DOHH2 (cell line): ENCODE measurements at regions not wholly inside any gene's neighbourhood (a gene's known extent, or its start where the extent isn't known, plus 50 kb on each side); places are given as distances from the start of the nearest gene placed in this dataset.
"Not testable (repeated sequence)": the region's sequence is repeated elsewhere in the genome, so short reads cannot be mapped to it uniquely, and the experiment has no call there.

ENCODE experiments used
- H3F3A ChIP-seq: fragments of 200-600 bp; sonication (generic), shearing (Covaris generic); 2 replicates; pipeline ENCODE4 v1.6.0; 2016; ENCODE audit warnings: antibody characterized with exemption, mild to moderate bottlenecking; ENCODE audit not compliant: control insufficient read depth, insufficient read depth
- H3K27ac ChIP-seq: fragments of 200-600 bp; sonication (generic); 2 replicates; pipeline ENCODE4 v1.5.1; 2014; ENCODE audit warnings: low read depth, mild to moderate bottlenecking, low read length, moderate library complexity
- H3K27me3 ChIP-seq: fragments of 200-600 bp; sonication (generic); 2 replicates; pipeline ENCODE4 v1.6.1; 2014; ENCODE audit warnings: mild to moderate bottlenecking, low read length, mixed read lengths; ENCODE audit not compliant: control insufficient read depth
- H3K36me3 ChIP-seq: fragments of 200-600 bp; sonication (generic); 2 replicates; pipeline ENCODE4 v1.6.1; 2014; ENCODE audit warnings: mild to moderate bottlenecking, low read length, moderate library complexity, mixed read lengths; ENCODE audit not compliant: control insufficient read depth
- H3K4me1 ChIP-seq: fragments of 200-600 bp; sonication (generic); 2 replicates; pipeline ENCODE4 v1.6.1; 2014; ENCODE audit warnings: mild to moderate bottlenecking, low read length, mixed read lengths; ENCODE audit not compliant: control insufficient read depth
- H3K4me2 ChIP-seq: fragments of 200-600 bp; sonication (generic); 2 replicates; pipeline ENCODE4 v1.6.0; 2014; ENCODE audit warnings: mild to moderate bottlenecking, low read length, moderate library complexity
- H3K4me3 ChIP-seq: fragments of 200-600 bp; sonication (generic); 2 replicates; pipeline ENCODE4 v1.5.1; 2014; ENCODE audit warnings: mild to moderate bottlenecking, low read length, mixed read lengths
- H3K79me2 ChIP-seq: fragments of 200-600 bp; sonication (generic); 2 replicates; pipeline ENCODE4 v1.6.1; 2014; ENCODE audit warnings: mild to moderate bottlenecking, low read length, mixed read lengths; ENCODE audit not compliant: control insufficient read depth
- H3K9me2 ChIP-seq: fragments of 200-600 bp; sonication (generic); replicated peaks from 2 replicates; pipeline ENCODE4 v1.6.1; 2014; ENCODE audit warnings: mild to moderate bottlenecking, low read length, mixed read lengths; ENCODE audit not compliant: control insufficient read depth
- H3K9me3 ChIP-seq: fragments of 200-600 bp; sonication (generic); 2 replicates; pipeline ENCODE4 v1.6.1; 2014; ENCODE audit warnings: antibody characterized with exemption, low read length, mixed read lengths; ENCODE audit not compliant: control insufficient read depth, insufficient read depth
- H4K20me1 ChIP-seq: fragments of 200-600 bp; sonication (generic); 2 replicates; pipeline ENCODE4 v1.6.0; 2014; ENCODE audit warnings: low read depth, mild to moderate bottlenecking, antibody characterized with exemption, low read length, moderate library complexity; ENCODE audit not compliant: control insufficient read depth, insufficient read depth
- CTCF ChIP-seq: fragments of 200-600 bp; sonication (generic); IDR thresholded peaks from one replicate; pipeline ENCODE4 v1.5.1; 2014; ENCODE audit warnings: antibody characterized with exemption, mild to moderate bottlenecking, low read depth, low read length; ENCODE audit not compliant: poor library complexity, severe bottlenecking
- EZH2phosphoT487 ChIP-seq: fragments of 200-600 bp; sonication (generic); IDR thresholded peaks from 2 replicates; pipeline ENCODE4 v1.6.1; 2017; ENCODE audit warnings: borderline replicate concordance, mild to moderate bottlenecking, antibody characterized with exemption, low read length, moderate library complexity, mixed read lengths

- no peaks in the 10 kb centered on the region for H4K20me1 ChIP-seq
- H3K4me1 ChIP-seq = no peaks in the 10 kb centered on the region
- no peaks in the 10 kb centered on the region for H3K27me3 ChIP-seq
- no peaks in the 10 kb centered on the region for H3K9me2 ChIP-seq
- H3F3A ChIP-seq = no peaks in the 10 kb centered on the region
- no peak overlapping the region for H3K27ac ChIP-seq
- H3K4me2 ChIP-seq = no peak overlapping the region
- no peaks in the 10 kb centered on the region for H3K79me2 ChIP-seq
- TF ChIP-seq CTCF (no peak), EZH2phosphoT487 (no peak)
- no peaks in the 10 kb centered on the region for H3K9me3 ChIP-seq
- H3K4me3 ChIP-seq = no peak overlapping the region
- no peaks in the 10 kb centered on the region for H3K36me3 ChIP-seq
Measured at GRCh38 chr9:135360617-135361016, 119.0 kb upstream of the PPP1R26 start.

- H3K4me3 ChIP-seq = not testable (repeated sequence)
Measured at GRCh38 chr9:135361668-135362067, 117.9 kb upstream of the PPP1R26 start.

GRCh38 chr9:135363596-135363995 is 116.0 kb upstream of the PPP1R26 start:
- Histone ChIP-seq H3K4me3 (no peak overlapping the region), H3K36me3 (no peaks in the 10 kb centered on the region), H3K27me3 (no peaks in the 10 kb centered on the region), H3K9me3 (no peaks in the 10 kb centered on the region), H3F3A (no peaks in the 10 kb centered on the region), H3K4me2 (no peak overlapping the region), H3K27ac (no peak overlapping the region), H4K20me1 (no peaks in the 10 kb centered on the region), H3K9me2 (no peaks in the 10 kb centered on the region), H3K4me1 (no peaks in the 10 kb centered on the region), H3K79me2 (no peaks in the 10 kb centered on the region)
- TF ChIP-seq CTCF = no peak
- no peak for TF ChIP-seq EZH2phosphoT487

More at GRCh38 chr9:135361668-135362067, 117.9 kb upstream of the PPP1R26 start:
- H3K4me1 ChIP-seq, H4K20me1 ChIP-seq, H3K4me2 ChIP-seq, H3K9me3 ChIP-seq, H3K79me2 ChIP-seq, H3K27ac ChIP-seq, H3K9me2 ChIP-seq, H3F3A ChIP-seq, H3K27me3 ChIP-seq, H3K36me3 ChIP-seq: not testable (repeated sequence)

- H3K9me3 ChIP-seq = no peaks in the 10 kb centered on the region
- H3K27me3 ChIP-seq = no peaks in the 10 kb centered on the region
- H3K4me3 ChIP-seq = no peak overlapping the region
Measured at GRCh38 chr9:135365013-135365768, 114.4 kb upstream of the PPP1R26 start.

More at GRCh38 chr9:135365013-135365768, 114.4 kb upstream of the PPP1R26 start:
- Histone ChIP-seq H3K36me3 (no peaks in the 10 kb centered on the region), H4K20me1 (no peaks in the 10 kb centered on the region), H3K79me2 (no peaks in the 10 kb centered on the region), H3K4me1 (no peaks in the 10 kb centered on the region), H3K9me2 (no peaks in the 10 kb centered on the region), H3K4me2 (no peak overlapping the region), H3K27ac (no peak overlapping the region), H3F3A (no peaks in the 10 kb centered on the region)
- no peak for TF ChIP-seq CTCF
- TF ChIP-seq EZH2phosphoT487 = no peak
